MG63 (cell line): ENCODE measurements at regions not wholly inside any gene's neighbourhood (a gene's known extent, or its start where the extent isn't known, plus 50 kb on each side); places are given as distances from the start of the nearest gene placed in this dataset.

Source experiments
- DNase-seq: peaks from one replicate; pipeline ENCODE4 v3.0.0-alpha.2; 2020
- H3K27me3 ChIP-seq: fragments of 250-450 bp; sonication (Bioruptor Pico); 2 replicates; pipeline ENCODE4 v1.5.1; 2020; ENCODE audit warnings: mild to moderate bottlenecking, moderate library complexity
- H3K36me3 ChIP-seq: fragments of 250-450 bp; sonication (Bioruptor Pico); 2 replicates; pipeline ENCODE4 v1.5.1; 2020; ENCODE audit warnings: mild to moderate bottlenecking, moderate library complexity
- H3K4me3 ChIP-seq: fragments of 250-450 bp; sonication (Bioruptor Pico); 2 replicates; pipeline ENCODE4 v1.5.1; 2020; ENCODE audit warnings: mild to moderate bottlenecking, moderate library complexity
- H3K9me3 ChIP-seq: fragments of 250-450 bp; sonication (Bioruptor Pico); 2 replicates; pipeline ENCODE4 v1.5.1; 2020; ENCODE audit warnings: mild to moderate bottlenecking, moderate library complexity

- Histone ChIP-seq H3K36me3 (0 out of 2 replicates have a peak, but pooled peaks cover 3% of the 10 kb centered on the region), H3K4me3 (no peak overlapping the region), H3K9me3 (peaks cover 8% of the 10 kb centered on the region), H3K27me3 (no peaks in the 10 kb centered on the region)
- no peak for DNase-seq
These were observed 237.5 kb downstream of the IPMK start for GRCh38 chr10:58030208-58030607.

GRCh38 chr10:58028597-58029366, 238.9 kb downstream of the IPMK start:
- peaks cover 8% of the 10 kb centered on the region for H3K9me3 ChIP-seq
- no peak overlapping the region for H3K4me3 ChIP-seq
- DNase-seq = peak; percentile 74
- H3K36me3 ChIP-seq = 0 out of 2 replicates have a peak, but pooled peaks cover 3% of the 10 kb centered on the region
- no peaks in the 10 kb centered on the region for H3K27me3 ChIP-seq

DNA sequence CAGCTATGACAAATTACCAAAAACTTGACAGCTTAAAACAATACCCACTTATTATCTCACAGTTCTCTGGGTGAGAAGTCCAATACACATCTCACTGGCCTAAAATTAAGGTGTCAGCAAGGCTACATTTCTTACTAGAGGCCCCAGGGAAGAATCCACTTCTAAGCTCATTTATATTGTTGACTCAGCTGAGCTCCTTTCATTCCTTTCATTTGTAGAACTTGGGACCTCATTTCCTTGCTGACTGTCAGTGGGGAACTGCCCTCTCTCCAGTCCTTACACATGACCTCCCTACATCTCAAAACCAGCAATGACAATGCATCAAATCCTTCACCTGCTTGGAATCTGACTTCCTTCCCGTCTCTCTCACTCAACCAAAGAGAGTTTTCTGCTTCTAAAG, 240.3 kb downstream of the IPMK start:
- no peak for DNase-seq

DNA sequence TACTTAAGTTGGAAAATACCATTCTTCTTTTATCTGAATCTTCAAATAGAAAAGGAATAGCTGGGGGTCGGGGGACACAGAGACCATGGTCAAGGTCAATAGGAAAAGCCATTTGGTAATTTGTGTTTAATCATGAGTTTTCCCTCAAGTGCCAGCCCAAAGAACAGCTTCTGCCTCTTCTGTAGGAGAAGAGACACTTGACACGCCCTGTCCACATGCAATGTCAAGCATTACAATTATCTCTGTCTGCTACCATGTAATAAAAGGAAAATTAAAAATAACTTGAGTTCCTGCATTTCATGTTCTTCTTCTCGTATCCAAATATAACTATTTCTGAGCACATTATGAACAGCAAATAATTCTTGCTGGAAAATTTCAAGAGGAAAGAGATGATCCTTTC, 241.7 kb downstream of the IPMK start:
- Histone ChIP-seq H3K27me3 (no peaks in the 10 kb centered on the region), H3K36me3 (0 out of 2 replicates have a peak, but pooled peaks cover 3% of the 10 kb centered on the region), H3K9me3 (peaks cover 8% of the 10 kb centered on the region), H3K4me3 (no peak overlapping the region)
- DNase-seq = no peak

More for the DNA sequence above, 240.3 kb downstream of the IPMK start:
- Histone ChIP-seq H3K4me3 (no peak overlapping the region), H3K9me3 (peaks cover 8% of the 10 kb centered on the region), H3K36me3 (0 out of 2 replicates have a peak, but pooled peaks cover 3% of the 10 kb centered on the region), H3K27me3 (no peaks in the 10 kb centered on the region)

DNA sequence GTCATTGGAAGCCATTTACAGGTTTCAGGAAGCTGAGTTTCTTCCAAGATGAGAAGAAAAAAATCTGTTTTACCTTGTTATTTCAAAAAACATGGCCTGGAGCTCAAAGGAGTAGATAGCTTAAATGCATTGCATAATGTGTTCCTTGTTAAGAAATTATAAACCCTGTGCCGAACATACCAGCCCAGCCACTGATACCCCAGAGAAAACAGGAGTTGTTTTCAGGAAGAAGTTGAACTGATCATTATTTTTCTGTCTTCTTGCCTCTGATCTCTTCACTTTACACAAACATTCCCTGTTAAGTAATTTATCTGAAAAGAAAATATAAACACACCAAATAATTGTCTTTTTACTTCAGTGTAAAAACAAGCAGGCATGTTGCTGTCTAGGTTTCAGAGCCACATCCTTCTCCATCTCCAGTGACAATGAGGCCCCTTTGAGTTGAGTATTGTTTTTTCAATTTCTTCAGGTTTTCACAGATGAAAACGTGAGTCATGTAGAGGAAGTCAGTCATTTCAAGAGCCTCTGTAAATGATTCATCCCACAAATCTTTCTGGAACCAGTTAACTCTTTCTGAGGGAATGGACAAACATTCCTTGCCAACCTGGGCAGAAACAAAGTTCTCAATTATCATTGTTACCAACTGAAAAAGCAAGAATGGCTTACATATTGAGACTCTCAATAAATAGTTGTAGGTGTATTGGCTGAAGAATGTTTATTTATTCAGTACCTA, 244.2 kb downstream of the IPMK start:
- H3K36me3 ChIP-seq = 0 out of 2 replicates have a peak, but pooled peaks cover 3% of the 10 kb centered on the region
- no peaks in the 10 kb centered on the region for H3K27me3 ChIP-seq

DNA sequence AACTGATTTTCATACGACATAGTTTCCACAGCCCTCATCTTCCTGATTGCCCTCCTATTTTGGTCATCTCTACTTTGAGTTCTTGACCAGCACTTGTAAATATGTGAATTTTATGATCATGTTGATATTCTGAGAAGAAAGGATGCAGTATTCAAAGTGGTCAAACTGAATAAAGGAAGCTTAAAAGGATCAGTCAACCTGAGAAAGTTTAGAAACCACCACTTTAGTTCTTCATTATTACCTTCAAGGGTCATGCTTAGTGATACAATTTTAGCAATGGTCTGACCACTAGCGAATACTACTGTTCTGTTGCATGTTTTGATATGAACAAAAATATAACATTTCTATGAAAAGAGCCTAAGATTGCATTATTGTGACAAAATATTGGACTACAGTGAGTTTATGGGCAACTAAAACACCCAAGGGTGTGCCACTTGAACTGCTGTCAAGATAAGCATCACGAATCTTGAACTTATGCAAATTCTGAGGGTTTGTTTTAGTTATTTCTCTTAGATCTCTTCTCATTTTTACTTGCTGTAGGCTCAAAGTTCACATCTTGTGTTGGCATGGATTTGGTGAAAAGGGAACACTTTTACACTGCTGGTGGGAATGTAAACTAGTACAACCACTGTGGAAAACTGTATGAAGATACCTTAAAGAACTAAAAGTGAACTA, 247.7 kb downstream of the IPMK start:
- Histone ChIP-seq H3K4me3 (no peak overlapping the region), H3K36me3 (no peaks in the 10 kb centered on the region), H3K27me3 (no peaks in the 10 kb centered on the region), H3K9me3 (no peaks in the 10 kb centered on the region; the same call in 1 of the 2 replicates)
- DNase-seq = no peak

More for the DNA sequence above, 244.2 kb downstream of the IPMK start:
- no peak overlapping the region for H3K4me3 ChIP-seq
- DNase-seq = peak; percentile 3
- H3K9me3 ChIP-seq = peaks cover 8% of the 10 kb centered on the region

DNA sequence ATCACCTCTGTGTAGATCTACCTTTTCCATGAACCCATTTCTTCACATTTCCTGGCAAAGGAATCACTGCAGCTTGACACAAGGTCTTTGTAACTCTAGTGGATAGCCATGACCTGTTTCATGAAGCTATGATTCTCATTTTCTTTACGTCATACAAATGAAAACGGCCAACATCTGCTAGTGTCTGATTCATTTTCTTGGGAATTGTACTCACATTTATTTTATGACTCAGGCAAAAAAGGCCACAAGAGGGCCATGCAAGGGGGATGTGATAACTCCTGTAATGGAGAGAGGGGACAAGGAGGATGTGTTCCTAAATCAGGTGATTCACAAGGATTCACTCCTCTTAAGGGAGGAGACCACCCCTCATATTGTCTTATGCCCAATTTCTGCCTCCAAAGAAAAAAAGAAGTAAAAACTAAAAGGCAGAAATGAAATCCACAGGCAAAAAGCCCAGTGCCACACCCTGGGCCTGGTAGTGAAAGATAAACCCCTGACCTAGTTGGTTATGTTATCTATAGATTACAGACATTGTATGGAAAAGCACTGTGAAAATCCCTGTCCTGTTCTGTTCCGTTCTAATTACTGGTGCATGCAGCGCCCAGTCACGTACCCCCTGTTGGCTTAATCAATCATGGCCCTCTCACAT, 249.9 kb downstream of the IPMK start:
- DNase-seq = peak; percentile 10
- H3K9me3 ChIP-seq = no peaks in the 10 kb centered on the region
- no peak overlapping the region for H3K4me3 ChIP-seq
- H3K27me3 ChIP-seq = no peaks in the 10 kb centered on the region
- no peaks in the 10 kb centered on the region for H3K36me3 ChIP-seq

GRCh38 chr10:58016614-58017013, 251.1 kb downstream of the IPMK start:
- Histone ChIP-seq H3K4me3 (no peak overlapping the region), H3K9me3 (no peaks in the 10 kb centered on the region), H3K27me3 (no peaks in the 10 kb centered on the region), H3K36me3 (no peaks in the 10 kb centered on the region)
- DNase-seq = no peak

- H3K27me3 ChIP-seq = no peaks in the 10 kb centered on the region
- H3K9me3 ChIP-seq = no peaks in the 10 kb centered on the region
- H3K36me3 ChIP-seq = no peaks in the 10 kb centered on the region
- no peak for DNase-seq
- H3K4me3 ChIP-seq = no peak overlapping the region
These were observed 253.3 kb downstream of the IPMK start for GRCh38 chr10:58014436-58014835.

DNA sequence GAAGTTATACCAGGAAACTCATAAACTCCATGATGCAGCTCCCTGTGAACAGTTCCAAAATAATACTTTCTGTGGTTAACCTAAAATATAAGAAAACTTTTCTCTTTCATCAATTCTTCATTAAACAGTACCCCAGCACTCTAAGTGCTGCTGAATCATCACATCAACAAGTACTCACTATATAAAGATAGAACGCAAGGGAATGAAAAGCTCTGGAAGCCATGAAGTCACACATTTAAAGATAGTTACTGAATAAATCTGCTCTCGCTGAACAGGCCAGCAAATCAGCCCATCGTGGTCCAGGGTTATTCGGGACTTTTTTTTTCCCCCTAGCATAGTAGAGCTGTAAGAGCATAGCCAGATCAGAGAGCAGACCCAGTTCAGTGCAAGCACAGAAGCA, 254.3 kb downstream of the IPMK start:
- no peak for DNase-seq
- Histone ChIP-seq H3K27me3 (no peaks in the 10 kb centered on the region), H3K36me3 (no peaks in the 10 kb centered on the region), H3K4me3 (no peak overlapping the region), H3K9me3 (no peaks in the 10 kb centered on the region)

- Histone ChIP-seq H3K4me3 (no peak overlapping the region), H3K36me3 (no peaks in the 10 kb centered on the region), H3K9me3 (no peaks in the 10 kb centered on the region), H3K27me3 (no peaks in the 10 kb centered on the region)
- DNase-seq = no peak
These were observed 257.5 kb downstream of the IPMK start for GRCh38 chr10:58010073-58010702.

DNA sequence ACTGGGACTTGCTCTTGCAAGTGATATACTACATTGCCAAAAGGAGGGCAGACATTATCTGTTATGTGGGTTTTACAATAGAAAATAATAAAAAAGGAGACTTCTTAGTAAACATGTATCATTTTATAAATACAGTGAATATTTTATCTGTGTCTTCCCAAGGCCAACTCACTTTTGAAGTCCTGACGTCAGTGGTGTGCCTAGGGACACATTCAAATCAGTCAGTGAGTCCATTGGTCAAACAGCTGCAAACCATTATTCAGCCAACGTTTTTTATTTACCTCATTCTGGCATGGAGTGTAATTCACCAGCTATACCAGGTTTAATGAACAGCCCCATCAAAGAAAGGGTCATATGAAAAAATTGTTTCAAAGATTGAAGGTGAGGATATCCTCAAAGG, 263.7 kb downstream of the IPMK start:
- H3K27me3 ChIP-seq = no peaks in the 10 kb centered on the region
- H3K36me3 ChIP-seq = no peaks in the 10 kb centered on the region
- H3K4me3 ChIP-seq = no peak overlapping the region
- H3K9me3 ChIP-seq = no peaks in the 10 kb centered on the region
- no peak for DNase-seq

GRCh38 chr10:58001159-58001558, 266.5 kb downstream of the IPMK start:
- DNase-seq = no peak
- no peaks in the 10 kb centered on the region for H3K9me3 ChIP-seq
- no peaks in the 10 kb centered on the region for H3K36me3 ChIP-seq
- no peak overlapping the region for H3K4me3 ChIP-seq
- H3K27me3 ChIP-seq = no peaks in the 10 kb centered on the region

DNA sequence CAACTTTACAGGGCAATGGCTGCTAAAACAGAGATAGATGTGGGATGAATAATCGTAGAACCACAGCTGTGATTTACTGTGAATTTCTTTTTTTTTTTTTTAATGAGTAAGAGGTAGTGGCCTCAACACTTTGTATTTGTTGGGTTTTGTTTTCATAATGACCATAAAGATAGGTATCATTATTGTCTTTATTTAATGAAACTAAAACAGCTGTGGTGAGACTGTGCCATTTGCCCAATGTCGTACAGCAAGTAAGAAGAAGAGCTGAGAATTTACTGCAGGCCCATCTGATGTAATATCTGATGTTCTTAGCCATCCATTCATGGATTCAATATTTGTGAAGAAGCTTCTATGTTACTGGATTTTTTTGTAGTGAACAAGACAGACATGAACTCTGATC, 271.2 kb downstream of the IPMK start:
- H3K4me3 ChIP-seq = no peak overlapping the region

GRCh38 chr10:57993302-57993701, 274.4 kb downstream of the IPMK start:
- Histone ChIP-seq H3K27me3 (no peaks in the 10 kb centered on the region), H3K36me3 (no peaks in the 10 kb centered on the region), H3K4me3 (no peak overlapping the region), H3K9me3 (no peaks in the 10 kb centered on the region)
- DNase-seq = no peak

More for the DNA sequence above, 271.2 kb downstream of the IPMK start:
- no peak for DNase-seq
- no peaks in the 10 kb centered on the region for H3K9me3 ChIP-seq
- H3K36me3 ChIP-seq = no peaks in the 10 kb centered on the region
- no peaks in the 10 kb centered on the region for H3K27me3 ChIP-seq

- H3K36me3 ChIP-seq = no peaks in the 10 kb centered on the region
- no peak for DNase-seq
- no peaks in the 10 kb centered on the region for H3K27me3 ChIP-seq
- no peak overlapping the region for H3K4me3 ChIP-seq
- H3K9me3 ChIP-seq = no peaks in the 10 kb centered on the region
These were observed 275.2 kb downstream of the IPMK start for GRCh38 chr10:57992321-57993077.
